GM21576 (cell line): ENCODE measurements at regions not wholly inside any gene's neighbourhood (a gene's known extent, or its start where the extent isn't known, plus 50 kb on each side); places are given as distances from the start of the nearest gene placed in this dataset.

Experiments
- ATAC-seq: cut with Tn5 transposase; IDR thresholded peaks from one replicate; pipeline ENCODE4 v1.9.1; 2021; ENCODE audit warnings: mild to moderate bottlenecking, moderate library complexity; ENCODE audit not compliant: unreplicated experiment

GRCh38 chr1:170310014-170310405, 164.3 kb downstream of the NTMT2 start:
- no peak for ATAC-seq

GRCh38 chr1:170310951-170311350, 165.2 kb downstream of the NTMT2 start:
- no peak for ATAC-seq

GRCh38 chr1:170313306-170313705, 167.5 kb downstream of the NTMT2 start:
- ATAC-seq = no peak

GRCh38 chr1:170316270-170316669, 170.5 kb downstream of the NTMT2 start:
- no peak for ATAC-seq

GRCh38 chr1:170318141-170318540, 172.4 kb downstream of the NTMT2 start:
- ATAC-seq = no peak

- no peak for ATAC-seq
Observed at GRCh38 chr1:170318736-170319135, 173.0 kb downstream of the NTMT2 start.

GRCh38 chr1:170321113-170321512, 175.4 kb downstream of the NTMT2 start:
- no peak for ATAC-seq

- no peak for ATAC-seq
Observed at GRCh38 chr1:170326186-170326585, 180.4 kb downstream of the NTMT2 start.

GRCh38 chr1:170332801-170333200, 187.0 kb downstream of the NTMT2 start:
- no peak for ATAC-seq

- no peak for ATAC-seq
Observed at GRCh38 chr1:170337413-170337994, 191.7 kb downstream of the NTMT2 start.

- ATAC-seq = no peak
Observed at GRCh38 chr1:170339534-170339933, 192.4 kb upstream of the GORAB start.

- no peak for ATAC-seq
Observed at GRCh38 chr1:170340308-170340707, 191.7 kb upstream of the GORAB start.

- no peak for ATAC-seq
Observed at GRCh38 chr1:170351366-170351946, 180.5 kb upstream of the GORAB start.

- ATAC-seq = no peak
Observed at GRCh38 chr1:170354246-170354645, 177.7 kb upstream of the GORAB start.

- ATAC-seq = no peak
Observed at GRCh38 chr1:170354690-170355089, 177.3 kb upstream of the GORAB start.

GRCh38 chr1:170355267-170355801, 176.6 kb upstream of the GORAB start:
- no peak for ATAC-seq

GRCh38 chr1:170356585-170356984, 175.4 kb upstream of the GORAB start:
- ATAC-seq = no peak

- no peak for ATAC-seq
Observed at GRCh38 chr1:170357750-170358149, 174.2 kb upstream of the GORAB start.

- ATAC-seq = no peak
Observed at GRCh38 chr1:170360601-170361000, 171.4 kb upstream of the GORAB start.

- ATAC-seq = no peak
Observed at GRCh38 chr1:170365331-170365730, 166.6 kb upstream of the GORAB start.

GRCh38 chr1:170366980-170367379, 165.0 kb upstream of the GORAB start:
- ATAC-seq = no peak

- ATAC-seq = no peak
Observed at GRCh38 chr1:170367615-170368014, 164.4 kb upstream of the GORAB start.

- ATAC-seq = no peak
Observed at GRCh38 chr1:170369000-170369399, 163.0 kb upstream of the GORAB start.
